Kidney epithelial cell (primary cell): ENCODE measurements at regions not wholly inside any gene's neighbourhood (a gene's known extent, or its start where the extent isn't known, plus 50 kb on each side); places are given as distances from the start of the nearest gene placed in this dataset.

Source experiments
- DNase-seq: peaks from one replicate; pipeline ENCODE4 v3.0.0-alpha.2; 2010; ENCODE audit warnings: low read depth
- H3K27me3 ChIP-seq: 2 replicates; pipeline ENCODE4 v1.6.0; 2011; ENCODE audit warnings: low read length; ENCODE audit not compliant: control insufficient read depth, insufficient read depth
- H3K36me3 ChIP-seq: 2 replicates; pipeline ENCODE4 v1.5.1; 2011; ENCODE audit warnings: low read length; ENCODE audit not compliant: control insufficient read depth, insufficient read depth
- H3K4me3 ChIP-seq: 2 replicates; pipeline ENCODE4 v1.5.1; 2011; ENCODE audit warnings: low read depth, mild to moderate bottlenecking, control low read depth, low read length
- CTCF ChIP-seq: IDR thresholded peaks from 2 replicates; pipeline ENCODE4 v1.5.1; 2011; ENCODE audit warnings: mild to moderate bottlenecking, moderate library complexity, low read length, control low read depth, inconsistent platforms; ENCODE audit not compliant: insufficient read depth, poor library complexity, severe bottlenecking

GRCh38 chr14:98957211-98958047, 314.6 kb downstream of the BCL11B start:
- H3K27me3 ChIP-seq, result peaks cover 3% of the 10 kb centered on the region
- TF ChIP-seq CTCF, result no peak
- no peak for DNase-seq
- H3K4me3 ChIP-seq, result no peak overlapping the region
- H3K36me3 ChIP-seq, result no peaks in the 10 kb centered on the region

- TF ChIP-seq CTCF, result no peak
- H3K36me3 ChIP-seq, result no peaks in the 10 kb centered on the region
- no peak overlapping the region for H3K4me3 ChIP-seq
- DNase-seq, result no peak
- peaks cover 3% of the 10 kb centered on the region for H3K27me3 ChIP-seq
These were observed 313.9 kb downstream of the BCL11B start for GRCh38 chr14:98958048-98958631.

GRCh38 chr14:98958632-98959031, 313.4 kb downstream of the BCL11B start:
- Histone ChIP-seq H3K27me3 (peaks cover 3% of the 10 kb centered on the region), H3K36me3 (no peaks in the 10 kb centered on the region), H3K4me3 (no peak overlapping the region)
- no peak for DNase-seq
- no peak for TF ChIP-seq CTCF

- H3K27me3 ChIP-seq, result peaks cover 3% of the 10 kb centered on the region
These were observed 312.6 kb downstream of the BCL11B start for GRCh38 chr14:98959410-98959809.

GRCh38 chr14:98959958-98960616, 311.9 kb downstream of the BCL11B start:
- Histone ChIP-seq H3K27me3 (peaks cover 3% of the 10 kb centered on the region), H3K36me3 (no peaks in the 10 kb centered on the region), H3K4me3 (no peak overlapping the region)
- TF ChIP-seq CTCF, result no peak
- no peak for DNase-seq

More at GRCh38 chr14:98959410-98959809, 312.6 kb downstream of the BCL11B start:
- no peaks in the 10 kb centered on the region for H3K36me3 ChIP-seq
- H3K4me3 ChIP-seq, result no peak overlapping the region
- TF ChIP-seq CTCF, result no peak
- DNase-seq, result no peak
